HEK293T (cell line): ENCODE measurements at regions not wholly inside any gene's neighbourhood (a gene's known extent, or its start where the extent isn't known, plus 50 kb on each side); places are given as distances from the start of the nearest gene placed in this dataset.

Experiments used
- BHLHE40 ChIP-seq: fragments of 450-650 bp; IDR thresholded peaks from 2 replicates; pipeline ENCODE4 v1.6.1; 2016; ENCODE audit warnings: mild to moderate bottlenecking, moderate library complexity, borderline replicate concordance
- FOXA1 ChIP-seq: fragments of 450-650 bp; IDR thresholded peaks from 2 replicates; pipeline ENCODE4 v1.6.1; 2016; ENCODE audit warnings: mild to moderate bottlenecking
- L3MBTL2 ChIP-seq: fragments of 450-650 bp; conservative IDR thresholded peaks from 2 replicates; pipeline ENCODE4 v1.6.1; 2016; ENCODE audit warnings: mild to moderate bottlenecking
- NFRKB ChIP-seq: fragments of 450-650 bp; IDR thresholded peaks from 2 replicates; pipeline ENCODE4 v1.6.1; 2016; ENCODE audit warnings: mild to moderate bottlenecking, moderate library complexity
- SUZ12 ChIP-seq: fragments of 450-650 bp; IDR thresholded peaks from 2 replicates; pipeline ENCODE4 v1.6.1; 2016; ENCODE audit warnings: mild to moderate bottlenecking
- TF ChIP-seq, protein P1 (sequence below): fragments of 450-650 bp; IDR thresholded peaks from 2 replicates; pipeline ENCODE4 v1.6.1; 2016

DNA sequence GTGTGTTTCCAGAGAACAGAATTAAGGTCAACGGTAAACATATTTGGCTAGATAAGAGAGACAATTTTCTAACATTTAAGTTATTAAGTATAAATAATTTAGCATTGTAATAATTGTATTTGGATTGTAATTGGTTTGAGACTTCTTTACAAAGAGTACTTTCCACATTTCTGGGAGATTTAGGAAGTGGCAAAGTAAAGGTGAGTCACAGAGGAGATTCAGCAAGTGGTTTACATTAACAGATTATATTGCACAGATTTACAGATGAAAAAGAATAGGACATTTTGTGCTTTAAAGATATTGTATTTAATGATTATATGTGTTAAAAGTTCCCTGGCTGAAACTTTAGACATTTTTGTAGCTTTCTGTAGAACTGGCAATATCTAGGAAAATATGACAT, 584.4 kb upstream of the AADAT start:
- TF ChIP-seq SUZ12 = no peak
- no peak for TF ChIP-seq FOXA1
- TF ChIP-seq NFRKB = no peak
- TF ChIP-seq BHLHE40 = no peak
- TF ChIP-seq, protein P1, sequence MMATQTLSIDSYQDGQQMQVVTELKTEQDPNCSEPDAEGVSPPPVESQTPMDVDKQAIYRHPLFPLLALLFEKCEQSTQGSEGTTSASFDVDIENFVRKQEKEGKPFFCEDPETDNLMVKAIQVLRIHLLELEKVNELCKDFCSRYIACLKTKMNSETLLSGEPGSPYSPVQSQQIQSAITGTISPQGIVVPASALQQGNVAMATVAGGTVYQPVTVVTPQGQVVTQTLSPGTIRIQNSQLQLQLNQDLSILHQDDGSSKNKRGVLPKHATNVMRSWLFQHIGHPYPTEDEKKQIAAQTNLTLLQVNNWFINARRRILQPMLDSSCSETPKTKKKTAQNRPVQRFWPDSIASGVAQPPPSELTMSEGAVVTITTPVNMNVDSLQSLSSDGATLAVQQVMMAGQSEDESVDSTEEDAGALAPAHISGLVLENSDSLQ = no peak
- no peak for TF ChIP-seq L3MBTL2
